DMS79 (cell line): ENCODE measurements at regions not wholly inside any gene's neighbourhood (a gene's known extent, or its start where the extent isn't known, plus 50 kb on each side); places are given as distances from the start of the nearest gene placed in this dataset.

ENCODE experiments used
- DNase-seq: peaks from one replicate; lab custom pipeline; 2025; lab: John Stamatoyannopoulos, UW

DNA sequence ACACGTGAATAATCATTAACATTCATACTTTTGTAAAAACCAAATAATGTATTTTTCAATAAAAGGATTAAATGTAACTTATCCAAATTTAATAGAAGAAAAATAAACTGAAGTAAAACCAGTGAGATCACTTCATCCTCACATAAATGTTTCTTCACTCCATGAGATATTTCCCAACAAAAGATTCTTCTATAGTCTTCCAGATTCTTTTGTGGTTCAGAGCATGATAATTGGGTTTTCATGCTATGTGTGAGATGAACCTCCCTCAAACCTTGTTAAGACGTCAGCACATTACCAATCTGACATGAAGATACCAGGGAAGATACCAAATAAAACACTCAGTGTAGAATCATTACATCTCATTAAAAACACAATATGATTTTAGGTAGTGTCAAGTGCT, 62.9 kb upstream of the OXGR1 start:
- no peak for DNase-seq

DNA sequence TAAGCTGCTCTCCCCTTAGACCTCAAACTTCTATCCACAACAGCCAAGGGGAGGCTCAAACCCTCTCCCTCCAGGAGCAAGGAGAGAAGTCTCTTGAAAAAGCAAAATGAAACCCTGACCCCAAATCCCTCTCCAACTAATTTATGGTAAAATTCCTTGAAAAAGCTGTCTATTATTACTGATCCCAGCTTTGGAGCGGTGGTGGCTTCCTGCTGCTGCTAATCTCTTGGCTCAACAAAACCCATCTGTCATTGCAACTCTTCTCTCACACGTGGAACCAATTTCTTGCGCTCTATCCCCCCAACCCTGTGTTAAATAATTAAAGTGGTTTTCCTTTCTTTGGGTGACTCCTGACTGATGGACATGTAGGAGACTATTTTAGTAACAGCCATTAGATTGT, 64.1 kb upstream of the OXGR1 start:
- no peak for DNase-seq

DNA sequence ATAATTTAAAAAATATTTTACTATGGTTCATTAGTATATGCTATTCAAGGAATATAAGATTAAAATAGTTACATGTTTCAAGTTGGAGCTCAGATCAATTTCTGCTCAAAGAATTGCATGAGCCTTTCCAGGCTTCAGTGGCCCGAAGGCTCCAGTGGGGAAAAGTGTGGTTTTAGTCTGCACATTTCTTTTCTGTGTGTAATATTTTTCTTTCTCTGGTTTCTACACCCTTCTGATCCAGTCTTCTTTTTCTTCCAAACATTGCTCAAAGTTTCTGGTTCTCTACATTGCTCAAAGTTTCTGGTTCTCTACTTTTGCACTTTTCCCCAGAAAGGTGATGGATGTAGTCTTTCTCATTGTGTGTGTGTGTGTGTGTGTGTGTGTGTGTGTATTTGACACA, 64.7 kb upstream of the OXGR1 start:
- no peak for DNase-seq

DNA sequence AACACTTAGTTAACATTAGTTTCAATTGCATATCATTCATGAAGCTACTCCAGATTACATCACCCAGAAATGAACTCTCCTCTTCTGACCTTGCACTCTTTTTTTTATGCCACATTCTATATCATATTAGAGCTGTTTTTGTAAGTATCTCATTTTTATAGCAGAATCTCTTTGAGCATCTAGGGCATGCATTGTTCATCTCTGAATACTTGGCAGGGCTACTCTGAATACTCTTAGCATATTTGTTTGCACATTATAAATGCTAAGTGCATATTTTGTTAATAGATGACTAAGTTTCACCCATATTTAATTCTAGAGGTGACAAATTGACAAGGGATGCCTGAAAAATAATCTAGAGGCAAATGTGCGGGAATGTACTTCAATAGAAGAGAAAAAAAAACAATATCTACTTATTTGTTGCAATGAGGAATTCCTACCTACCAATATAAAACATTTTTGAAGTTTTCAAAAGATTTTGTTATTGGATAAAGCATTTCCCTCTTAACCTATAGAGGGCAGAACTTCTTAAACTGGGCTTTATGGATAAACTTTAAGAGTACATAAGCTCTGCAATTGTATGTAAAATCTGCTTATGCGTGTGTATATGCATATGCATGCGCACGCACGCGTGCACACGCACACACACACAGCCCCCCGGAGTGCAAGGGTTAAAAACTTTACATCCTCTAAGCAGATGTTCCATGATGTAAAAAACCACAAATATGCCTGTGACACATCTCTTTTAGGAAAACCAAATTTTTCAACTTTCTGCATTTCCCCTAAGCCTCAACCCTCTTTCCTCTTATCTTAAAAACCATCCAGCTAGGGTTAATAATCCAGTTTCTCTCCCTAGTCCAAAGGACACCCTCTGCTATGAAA, 73.0 kb upstream of the OXGR1 start:
- no peak for DNase-seq

DNA sequence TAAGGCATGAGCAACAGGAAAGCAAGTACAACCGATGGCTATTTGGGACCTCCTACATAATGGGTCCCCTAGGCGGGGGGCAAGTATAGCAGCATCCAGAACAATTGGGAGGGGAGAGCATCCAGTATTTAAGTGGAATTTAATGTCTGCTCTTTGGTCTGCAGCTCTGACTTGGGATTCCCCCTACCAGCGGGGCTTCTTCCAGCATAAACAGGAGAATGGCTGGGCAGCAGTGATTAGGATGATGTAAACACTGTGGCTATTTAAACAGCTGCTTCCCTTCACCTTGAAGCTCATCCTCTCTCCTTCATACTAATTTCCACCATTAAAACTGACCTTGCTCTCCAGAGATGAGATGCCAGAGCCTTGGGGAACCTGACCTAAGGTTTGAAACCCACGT, 73.9 kb upstream of the OXGR1 start:
- no peak for DNase-seq

DNA sequence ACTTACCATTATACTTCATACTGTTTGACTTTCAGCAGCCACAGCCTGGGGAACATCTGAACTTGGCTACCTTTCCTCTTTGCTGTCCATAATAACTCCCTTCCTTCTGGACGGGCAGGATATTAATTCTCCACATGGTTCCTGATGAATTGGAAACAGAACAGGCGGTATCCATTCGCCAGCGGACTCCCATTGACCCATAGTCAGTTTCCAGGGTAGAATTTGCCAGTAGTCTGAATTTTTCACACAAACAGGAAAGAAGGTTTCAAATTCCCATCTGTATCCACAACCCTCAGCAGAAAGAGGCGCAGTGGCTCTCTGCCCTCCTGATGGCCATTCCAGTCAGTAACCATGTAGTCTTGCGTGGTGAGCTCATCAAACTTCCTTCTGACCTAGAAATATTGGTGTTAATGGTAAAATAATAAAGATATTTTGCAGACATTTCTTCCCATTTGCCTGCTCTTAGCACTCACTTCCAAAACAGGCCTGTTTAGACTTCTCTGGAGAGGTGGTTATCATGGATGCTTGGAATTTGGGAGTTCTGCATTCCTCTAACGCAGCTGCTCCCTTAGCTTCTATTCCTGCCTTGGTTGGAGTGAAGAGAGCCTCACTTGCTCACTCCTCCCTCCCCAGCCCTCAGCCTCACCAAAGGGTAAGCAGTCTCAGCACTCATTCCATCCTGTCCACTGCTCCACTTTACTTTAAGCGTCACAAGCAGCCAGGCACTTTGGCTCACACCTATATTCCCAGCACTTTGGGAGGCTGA, 75.0 kb upstream of the OXGR1 start:
- no peak for DNase-seq

DNA sequence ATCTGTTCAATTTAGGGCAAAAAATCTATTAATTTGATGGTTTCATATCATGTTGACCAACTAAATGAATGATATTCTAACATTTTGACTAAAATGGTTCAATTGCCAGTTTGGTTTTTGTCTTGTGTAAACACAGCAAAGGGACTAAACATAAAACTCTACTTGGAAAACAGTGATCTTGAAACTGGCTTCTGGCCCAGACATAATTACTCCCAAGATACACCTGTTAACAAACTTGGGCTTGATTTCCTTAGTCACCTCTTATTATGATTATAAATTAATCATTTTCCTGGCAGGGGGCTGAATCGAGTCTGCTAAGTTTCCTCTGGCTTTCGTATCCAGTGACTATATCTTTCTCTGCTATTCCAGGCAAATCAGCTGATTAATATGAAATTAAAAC, 78.0 kb upstream of the OXGR1 start:
- DNase-seq: no peak

DNA sequence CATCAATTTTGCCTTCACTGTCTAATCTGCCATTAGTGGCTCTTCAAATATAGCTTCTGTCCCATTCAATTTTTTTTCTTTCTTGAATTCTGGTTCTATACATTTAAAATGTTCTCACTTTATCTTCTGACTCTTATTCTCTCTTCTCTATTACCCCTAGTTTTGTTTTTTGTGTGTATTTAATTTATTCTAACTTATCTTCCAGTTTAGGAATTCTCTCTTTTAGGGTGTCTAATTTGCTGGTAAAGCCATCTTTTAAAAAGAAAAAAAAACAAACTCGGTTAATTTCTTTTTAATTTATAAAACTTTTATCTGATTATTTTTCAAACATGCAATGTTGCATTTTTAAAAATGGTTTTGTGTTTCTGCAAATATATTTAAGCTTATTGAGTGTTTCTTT, 80.3 kb upstream of the OXGR1 start:
- DNase-seq: no peak

DNA sequence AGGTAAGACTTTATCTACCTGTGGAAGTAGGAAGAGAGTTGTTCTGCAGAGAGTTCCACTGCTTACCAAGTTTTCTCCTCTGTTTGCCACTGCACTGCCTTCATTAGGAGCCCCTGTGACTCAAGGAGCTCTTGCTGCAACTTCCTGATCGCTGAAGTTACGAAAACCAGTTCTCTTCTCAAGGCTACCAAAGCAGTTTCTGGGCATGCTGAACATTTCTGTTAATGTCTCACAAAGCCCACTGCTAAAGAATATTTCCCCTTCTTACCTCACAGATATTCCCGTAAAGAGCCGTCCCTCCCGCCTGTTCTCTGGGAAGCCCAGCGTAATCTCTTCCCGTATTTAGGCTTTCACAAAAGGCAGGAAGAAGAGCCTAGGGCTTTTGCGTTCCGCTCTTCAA, 82.6 kb upstream of the OXGR1 start:
- DNase-seq: no peak

DNA sequence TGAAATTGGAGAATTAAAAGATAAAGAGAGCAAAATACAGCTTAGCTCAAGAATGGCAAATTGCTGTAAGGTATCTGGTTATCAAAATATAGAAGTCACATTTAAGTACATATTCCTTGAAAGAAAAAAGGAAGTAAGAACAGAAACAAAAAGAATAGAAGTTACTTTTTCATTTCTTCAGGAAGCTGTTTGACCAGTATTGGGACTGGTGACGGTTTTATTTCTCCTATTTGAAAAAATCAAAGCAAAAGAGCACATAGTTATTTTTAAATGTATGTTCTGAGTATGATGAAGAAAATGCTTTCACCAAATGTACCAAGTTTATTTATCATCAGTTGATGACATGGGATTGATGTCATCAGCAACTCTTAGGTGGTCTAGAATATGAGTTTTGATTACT, 83.1 kb upstream of the OXGR1 start:
- DNase-seq: no peak

DNA sequence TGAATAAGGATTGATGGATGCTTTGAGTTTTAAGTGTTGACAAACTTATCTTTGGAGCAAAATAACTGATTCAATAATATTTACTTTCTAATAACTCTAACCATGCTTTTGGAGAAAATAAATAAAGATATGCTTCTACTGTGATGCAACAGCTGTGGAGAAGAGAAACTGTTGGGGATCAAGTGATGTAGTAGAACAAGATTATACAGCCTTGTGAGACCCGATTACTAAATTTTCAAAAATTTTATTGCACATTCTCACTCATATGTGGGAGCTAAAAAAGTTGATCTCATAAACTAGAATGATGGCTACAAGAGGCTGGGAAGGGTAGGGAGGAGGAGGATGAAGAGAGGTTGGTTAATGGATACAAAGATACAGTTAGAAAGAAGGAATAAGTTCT, 85.5 kb upstream of the OXGR1 start:
- DNase-seq: no peak

DNA sequence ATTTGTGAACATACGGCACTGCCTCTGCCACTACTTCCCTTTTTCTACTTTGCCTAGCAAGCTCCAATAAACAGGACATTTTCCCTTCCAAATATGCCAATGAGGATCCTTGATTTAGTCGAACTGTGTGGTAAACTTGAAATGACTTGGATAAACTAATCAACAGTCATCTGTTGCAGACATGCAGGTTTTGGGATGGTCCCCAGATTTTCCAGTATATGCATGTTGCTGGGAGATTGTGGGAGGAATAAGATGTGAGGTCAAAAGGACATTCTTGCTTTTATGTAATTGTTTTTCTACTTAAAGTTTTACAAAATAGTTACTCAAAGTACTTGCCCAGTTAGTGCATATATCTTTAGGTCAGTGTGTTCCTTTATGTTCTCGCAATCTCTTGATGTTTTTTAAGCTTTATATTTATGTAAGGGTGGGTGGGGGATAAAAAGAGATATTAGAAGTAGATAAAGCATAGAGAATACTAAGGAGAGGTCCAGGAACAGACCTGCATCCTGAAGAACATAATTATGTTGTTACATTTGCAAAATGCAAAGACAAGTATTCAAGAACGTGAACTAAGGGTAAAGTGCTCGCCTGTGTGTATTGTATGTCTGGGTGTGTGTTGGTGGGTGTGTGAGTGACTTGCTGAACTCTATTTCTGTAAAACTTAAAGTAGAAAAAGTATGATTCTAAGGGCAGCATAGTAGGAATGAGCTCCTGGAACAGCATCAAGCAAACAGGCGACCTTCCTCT, 88.4 kb upstream of the OXGR1 start:
- no peak for DNase-seq

DNA sequence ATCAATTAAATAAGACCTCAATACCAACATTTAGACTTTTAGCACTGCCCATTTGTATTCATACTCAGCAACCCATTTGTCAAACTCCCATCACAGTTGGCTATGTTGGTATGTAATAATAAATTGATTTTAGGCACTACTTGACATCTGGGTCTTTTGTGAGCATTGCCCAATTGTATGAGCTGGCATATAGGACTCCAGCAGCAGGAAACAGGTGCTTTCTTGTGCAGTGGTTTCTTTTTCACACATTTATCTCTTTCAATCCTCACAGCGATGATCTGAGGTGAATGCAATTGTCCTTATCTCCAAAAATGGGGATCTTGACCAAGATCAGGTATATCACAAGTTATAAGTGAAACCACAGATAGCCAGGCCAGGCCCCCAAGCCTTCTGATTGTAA, 96.9 kb upstream of the OXGR1 start:
- no peak for DNase-seq

DNA sequence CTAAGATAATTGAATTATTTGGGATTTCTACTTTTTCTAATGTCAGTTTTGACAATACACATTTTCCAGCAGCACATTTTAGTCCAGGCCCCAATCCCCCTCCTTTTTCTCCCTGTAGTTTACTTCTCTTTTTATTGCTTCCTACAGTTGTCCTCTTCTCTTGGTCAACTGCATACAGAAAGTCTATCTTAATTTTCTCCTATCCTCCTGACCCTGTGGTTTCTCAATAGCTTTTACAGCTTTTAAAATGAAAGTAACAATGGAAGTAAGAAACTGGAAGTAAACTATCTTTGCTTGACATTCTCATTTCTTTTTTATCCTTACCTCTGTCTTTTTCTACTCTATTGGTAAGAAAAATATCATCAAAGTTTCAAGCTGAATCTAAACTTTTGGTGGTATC, 106.5 kb upstream of the OXGR1 start:
- no peak for DNase-seq

DNA sequence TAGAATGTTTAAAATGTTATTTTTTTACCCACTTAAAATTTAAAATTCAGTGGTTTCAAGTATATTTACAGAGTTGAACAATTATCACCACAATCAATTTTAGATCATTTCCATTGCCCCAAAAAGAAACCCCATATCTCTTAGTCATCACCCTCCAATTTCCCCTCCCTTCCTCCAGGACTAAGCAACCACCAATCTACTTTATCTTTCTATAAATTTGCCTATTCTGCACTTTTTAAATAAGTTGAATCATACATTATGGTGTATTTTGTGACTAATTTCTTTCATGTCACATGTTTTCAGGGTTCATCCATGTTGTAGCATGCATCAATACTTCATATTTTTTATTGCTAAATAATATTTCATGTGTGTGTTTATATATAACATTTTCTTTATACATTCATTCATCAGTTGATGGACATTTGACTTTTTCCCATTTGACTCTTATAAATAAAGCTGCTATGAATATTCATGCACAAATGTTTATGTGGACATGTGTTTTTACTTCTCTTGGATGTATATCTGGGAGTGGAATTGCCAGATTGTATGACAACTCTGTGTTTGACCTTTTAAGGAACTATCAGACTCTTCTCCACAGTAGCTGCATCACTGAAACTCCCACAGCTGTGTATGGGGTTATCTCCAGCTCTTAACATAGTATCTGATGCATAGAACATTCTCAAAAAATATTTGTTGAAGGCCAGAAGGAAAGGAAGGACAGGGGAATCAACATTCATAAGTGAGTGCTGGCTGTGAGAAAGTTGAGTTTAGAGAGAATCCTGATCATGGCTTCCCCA, 107.8 kb upstream of the OXGR1 start:
- DNase-seq: no peak

DNA sequence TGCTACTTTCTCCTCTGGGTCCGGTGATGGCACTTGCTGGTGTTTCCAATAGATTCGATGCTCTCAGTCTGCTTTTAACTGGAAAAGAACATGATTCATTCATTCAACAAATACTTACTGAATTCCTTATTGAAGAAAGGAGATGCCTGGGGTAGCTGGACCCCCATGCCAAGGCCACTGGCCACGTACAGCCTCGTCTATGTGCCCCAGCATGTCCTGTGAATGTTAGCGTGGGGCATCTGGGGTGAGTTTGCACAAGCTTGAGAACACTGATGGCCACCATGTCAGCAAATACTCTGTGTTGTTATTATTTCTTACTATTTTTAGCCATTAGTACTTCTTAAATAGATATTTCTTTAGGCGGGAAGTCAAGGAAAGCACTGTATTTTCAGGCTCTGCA, 112.0 kb upstream of the OXGR1 start:
- DNase-seq: no peak

DNA sequence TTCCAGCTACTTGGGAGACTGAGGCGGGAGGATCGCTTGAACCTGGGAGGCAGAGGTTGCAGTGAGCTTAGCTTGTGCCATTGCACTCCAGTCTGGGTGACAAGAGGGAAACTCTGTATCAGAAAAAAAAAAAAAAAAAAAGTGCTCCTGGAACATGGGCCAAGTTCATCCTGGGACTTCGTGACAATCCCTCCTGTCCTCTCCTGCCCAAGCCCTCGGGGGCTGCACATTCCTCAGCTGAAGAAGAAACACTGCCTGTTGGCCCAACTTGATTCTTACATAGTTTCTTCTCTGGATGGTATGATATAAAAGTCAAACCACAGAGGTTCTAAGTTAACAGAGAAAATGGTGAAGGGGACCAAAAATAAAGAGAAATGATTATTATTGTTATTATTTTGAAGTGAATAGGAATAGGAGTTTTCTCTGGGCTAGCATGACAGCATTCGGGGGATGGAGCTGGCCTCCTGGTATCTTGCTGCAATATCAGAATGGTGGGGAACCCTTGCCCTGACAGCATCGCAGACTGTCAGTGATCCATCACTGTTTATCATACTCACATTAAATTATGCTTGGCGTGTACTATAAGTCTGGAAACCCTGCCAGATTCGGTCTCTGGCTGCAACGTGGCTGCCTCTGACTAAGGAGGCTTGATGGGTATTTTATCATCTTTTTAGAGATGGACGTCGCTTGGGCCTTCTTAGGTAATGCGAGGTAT, 113.7 kb upstream of the OXGR1 start:
- DNase-seq: no peak

DNA sequence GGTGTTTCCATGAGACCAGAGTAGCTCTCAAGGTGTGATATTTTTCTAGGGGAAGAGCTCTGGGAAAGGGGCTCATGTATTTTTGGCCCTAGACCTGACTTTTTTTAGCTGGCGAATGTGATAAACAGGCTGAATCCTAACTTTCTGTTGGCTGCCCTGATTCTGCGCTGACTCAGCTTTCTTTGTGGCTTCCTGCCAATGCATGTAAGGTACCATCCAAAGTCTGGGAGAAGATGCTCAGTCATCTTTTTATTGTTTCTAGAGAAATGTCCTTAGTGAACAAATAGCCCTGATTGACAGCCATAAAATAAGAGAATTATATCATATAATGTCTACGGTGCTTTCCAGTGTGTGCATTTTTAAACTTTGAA, 113.6 kb upstream of the MBNL2 start:
- no peak for DNase-seq

DNA sequence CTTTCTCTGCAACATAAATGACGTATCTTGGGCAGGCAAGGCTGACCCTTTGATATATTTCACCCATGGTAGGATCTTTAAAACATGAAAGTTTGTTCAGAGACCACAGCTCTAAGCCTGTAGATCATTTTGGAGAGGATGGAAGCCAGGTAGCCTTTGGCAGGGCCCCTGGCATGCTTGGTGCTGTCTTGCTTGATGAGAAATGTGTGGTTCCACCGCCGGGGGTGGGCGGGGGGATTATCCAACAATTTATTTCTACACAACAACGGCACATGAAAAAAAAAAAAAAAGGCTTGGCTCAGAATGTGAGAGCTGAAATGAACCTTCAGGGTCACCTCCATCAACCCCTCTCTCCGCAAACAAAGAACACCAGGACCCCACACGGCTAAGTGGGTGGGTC, 112.9 kb upstream of the MBNL2 start:
- DNase-seq: no peak

DNA sequence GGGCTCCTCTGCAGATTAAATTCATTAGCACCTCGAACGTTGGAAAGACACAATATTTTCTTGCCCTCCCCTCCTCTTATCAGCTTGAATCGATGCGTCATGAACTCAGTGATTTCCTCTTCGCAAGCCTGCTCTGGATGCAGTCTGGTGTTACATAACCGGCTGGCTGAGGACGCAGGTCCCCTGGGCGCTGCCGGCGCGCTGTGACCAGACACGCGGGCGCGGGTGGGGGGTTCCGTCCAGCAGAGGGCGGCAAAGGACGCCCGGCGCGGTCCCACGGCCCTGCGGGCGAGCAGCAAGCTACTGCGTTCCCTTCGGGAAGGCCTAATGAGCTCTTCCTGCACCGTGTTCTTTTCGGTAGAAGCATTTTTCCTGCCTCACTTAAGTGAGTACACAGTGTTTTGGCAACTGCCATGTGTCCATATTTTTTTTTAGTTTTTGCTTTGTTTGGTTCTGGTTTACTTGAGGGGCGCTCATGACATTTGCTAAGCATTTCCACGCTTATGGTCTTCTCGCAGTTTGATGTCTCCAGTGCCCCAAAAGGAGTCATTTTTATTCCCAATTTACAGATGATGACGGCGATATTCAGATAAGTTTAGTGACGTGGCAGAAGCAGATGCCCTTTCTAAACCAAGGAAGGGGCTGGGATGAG, 112.2 kb upstream of the MBNL2 start:
- DNase-seq: peak; percentile 47

DNA sequence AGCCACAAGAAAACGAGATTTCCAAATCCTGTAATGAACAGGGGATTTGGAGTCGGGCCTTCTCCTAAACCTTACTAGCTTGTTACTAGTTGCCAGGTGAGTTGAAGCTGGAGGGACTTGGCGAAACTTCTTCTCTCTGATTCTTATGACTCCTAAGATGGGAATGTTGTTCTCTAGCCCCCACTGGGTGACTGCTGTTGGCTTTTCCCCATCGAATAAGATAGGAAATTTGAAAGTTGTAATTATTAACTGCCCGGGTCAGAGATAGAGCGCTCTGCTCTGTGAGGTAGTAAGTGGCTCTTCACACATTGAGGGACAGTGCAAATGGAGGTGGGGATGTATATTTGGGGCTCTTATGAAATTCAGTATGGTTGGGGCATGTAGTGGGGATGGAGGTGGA, 111.2 kb upstream of the MBNL2 start:
- no peak for DNase-seq
